Frontal cortex (tissue), 3 donors: ENCODE measurements at regions not wholly inside any gene's neighbourhood (a gene's known extent, or its start where the extent isn't known, plus 50 kb on each side); places are given as distances from the start of the nearest gene placed in this dataset.

Experiments used
- DNase-seq, 2 donors: peaks; one replicate each; pipeline ENCODE4 v3.0.0; 2012; ENCODE audit warnings: low spot score in 2 of 2
- FAIRE-seq: peaks from 2 replicates; lab custom pipeline; 2012; peaks lifted over from hg19 to GRCh38; lab: Jason Lieb, UNC
- donor health status: control.
- donor health status: control.
- donor health status: control.

DNA sequence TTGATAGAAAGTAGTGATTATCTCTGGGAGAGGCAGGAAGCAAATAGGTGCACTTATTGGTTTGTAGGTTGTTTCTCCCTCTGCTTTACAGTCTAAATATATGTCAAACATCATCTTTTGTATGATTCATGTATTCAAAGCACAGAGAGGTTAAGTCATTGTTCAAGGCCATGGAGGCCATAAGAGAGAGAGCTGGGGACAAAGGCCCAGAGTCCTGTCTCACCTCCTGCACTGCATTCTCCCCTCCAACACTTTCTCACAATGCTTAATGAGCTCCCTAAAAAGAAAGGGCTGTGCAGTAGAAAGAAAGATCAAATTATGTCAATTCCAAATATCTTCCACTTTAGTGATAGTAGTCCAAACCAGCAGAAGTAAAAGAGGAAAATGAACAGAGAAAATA is 180.4 kb upstream of the DIO3 start:
- no peak for FAIRE-seq
- DNase-seq = no peak

- no peak for DNase-seq
- no peak for FAIRE-seq
Measured at GRCh38 chr14:101383737-101384338, 177.5 kb upstream of the DIO3 start.

DNA sequence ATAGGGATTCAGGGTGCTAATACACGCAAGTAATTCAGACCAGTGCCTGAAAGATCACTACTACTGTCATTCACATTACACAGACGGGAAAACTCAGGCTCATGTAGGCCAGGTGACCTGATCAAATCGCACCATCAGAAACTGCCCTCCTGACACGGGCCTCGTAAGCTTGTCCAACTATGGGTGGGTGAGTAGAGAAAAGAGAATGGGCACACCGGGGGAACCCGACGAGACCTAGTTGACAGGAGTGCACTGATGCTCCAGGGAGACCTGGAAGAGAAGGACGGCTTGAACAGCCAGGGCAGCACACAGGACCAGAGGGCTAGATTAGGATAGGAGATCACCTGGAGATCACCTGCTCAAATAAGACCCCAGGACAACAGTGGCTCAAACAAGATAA is 166.9 kb upstream of the DIO3 start:
- no peak for DNase-seq
- FAIRE-seq = no peak

DNA sequence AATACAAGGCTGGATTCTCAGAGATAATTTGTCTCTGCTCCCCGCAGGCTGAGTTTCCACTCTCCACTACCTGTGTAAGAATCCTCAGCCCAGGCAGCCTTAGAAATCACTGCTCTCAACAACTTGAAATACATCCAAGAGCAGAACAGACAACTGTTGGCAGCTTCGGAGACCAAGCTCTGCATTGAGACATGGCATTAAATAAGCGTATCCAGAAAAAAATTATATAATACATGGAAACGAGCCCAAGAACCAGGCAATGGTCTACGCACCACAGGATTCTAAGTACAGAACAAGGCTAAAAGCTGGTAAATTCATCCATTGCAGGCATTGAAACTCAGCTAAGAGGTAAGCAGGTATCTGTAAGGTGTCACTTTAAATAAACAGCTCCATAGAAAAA is 165.5 kb upstream of the DIO3 start:
- FAIRE-seq = no peak

DNA sequence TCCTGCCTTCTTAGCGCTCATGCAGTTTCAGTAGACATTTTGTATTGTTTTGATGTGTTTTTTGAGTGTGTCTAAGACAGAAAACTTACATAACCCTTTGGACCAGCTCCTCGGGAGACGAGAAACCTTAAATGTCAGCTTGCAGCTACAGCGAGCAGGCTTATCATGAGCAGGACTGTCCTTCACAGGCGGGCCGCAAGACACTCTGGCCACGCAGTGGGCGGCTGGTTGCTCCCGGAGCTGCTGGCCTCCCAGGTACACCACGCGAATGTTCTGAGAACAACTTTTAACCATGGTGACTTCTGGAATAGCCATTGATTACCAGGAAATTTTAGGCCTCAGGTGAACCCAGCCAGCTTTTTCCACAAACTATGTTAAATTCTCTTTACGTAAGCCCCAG is 164.1 kb upstream of the DIO3 start:
- DNase-seq = no peak
- FAIRE-seq = no peak

More for the DNA sequence above, 165.5 kb upstream of the DIO3 start:
- DNase-seq = no peak

DNA sequence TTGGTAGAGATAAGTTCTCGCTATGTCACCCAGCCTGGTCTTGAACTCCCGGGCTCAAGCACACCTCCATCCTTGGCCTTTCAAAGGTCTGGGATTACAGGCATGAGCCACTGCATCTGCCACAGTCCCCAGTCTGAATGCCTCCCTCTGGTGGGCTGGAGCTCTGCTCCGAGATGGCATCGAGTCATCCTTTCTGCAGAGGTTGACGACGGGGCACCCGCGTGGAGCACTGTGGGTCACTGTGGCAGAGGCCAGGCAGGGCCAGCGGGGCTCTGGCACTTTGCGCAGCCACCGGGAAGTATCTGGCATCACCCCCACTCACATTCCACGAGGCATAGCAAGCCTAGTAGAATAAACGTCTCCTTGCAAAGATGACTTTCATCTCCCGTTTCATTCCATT is 163.3 kb upstream of the DIO3 start:
- FAIRE-seq (no peak), DNase-seq (no peak)

- DNase-seq (no peak), FAIRE-seq (no peak)
Measured at GRCh38 chr14:101399737-101400517, 161.4 kb upstream of the DIO3 start.

GRCh38 chr14:101400830-101401229 is 160.5 kb upstream of the DIO3 start:
- FAIRE-seq = no peak
- DNase-seq = peak in 1 of 2 donors; percentile 62

DNA sequence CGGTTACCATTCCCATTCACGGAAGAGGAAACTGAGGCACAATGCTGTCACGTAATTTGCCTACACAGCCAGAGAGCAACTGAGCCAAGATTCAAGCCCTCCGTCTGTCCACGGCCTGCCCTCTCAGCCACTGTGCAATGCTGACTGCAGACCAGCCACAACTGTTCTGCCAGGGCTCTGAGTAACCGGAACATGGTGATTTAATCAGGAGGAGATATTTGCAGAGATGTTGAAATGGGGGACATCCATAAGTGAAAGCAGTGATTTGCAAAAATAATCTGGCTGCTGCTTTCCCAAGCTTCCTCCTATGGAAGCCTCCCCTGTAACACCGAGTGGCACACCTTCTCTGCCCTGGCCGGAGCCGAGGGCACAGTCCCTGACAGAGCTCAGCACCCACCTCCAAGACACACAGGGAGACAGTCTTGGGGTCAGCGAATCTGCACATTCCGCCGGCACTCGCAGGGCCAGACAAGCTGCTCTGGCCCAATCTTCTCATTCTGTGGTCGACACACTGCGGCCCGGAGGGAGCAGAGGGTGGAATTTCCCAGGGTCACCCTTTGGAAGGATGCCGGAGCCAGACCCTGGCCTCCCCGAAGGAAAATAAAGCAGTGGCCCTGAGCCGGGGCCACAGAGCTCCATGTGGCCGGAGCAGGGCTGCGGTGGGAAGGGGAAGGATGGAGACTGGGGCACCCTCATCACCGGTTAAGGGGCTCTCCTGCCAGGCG is 158.2 kb upstream of the DIO3 start:
- DNase-seq (no peak), FAIRE-seq (no peak)

GRCh38 chr14:101404426-101405170 is 156.7 kb upstream of the DIO3 start:
- DNase-seq = no peak
- no peak for FAIRE-seq

DNA sequence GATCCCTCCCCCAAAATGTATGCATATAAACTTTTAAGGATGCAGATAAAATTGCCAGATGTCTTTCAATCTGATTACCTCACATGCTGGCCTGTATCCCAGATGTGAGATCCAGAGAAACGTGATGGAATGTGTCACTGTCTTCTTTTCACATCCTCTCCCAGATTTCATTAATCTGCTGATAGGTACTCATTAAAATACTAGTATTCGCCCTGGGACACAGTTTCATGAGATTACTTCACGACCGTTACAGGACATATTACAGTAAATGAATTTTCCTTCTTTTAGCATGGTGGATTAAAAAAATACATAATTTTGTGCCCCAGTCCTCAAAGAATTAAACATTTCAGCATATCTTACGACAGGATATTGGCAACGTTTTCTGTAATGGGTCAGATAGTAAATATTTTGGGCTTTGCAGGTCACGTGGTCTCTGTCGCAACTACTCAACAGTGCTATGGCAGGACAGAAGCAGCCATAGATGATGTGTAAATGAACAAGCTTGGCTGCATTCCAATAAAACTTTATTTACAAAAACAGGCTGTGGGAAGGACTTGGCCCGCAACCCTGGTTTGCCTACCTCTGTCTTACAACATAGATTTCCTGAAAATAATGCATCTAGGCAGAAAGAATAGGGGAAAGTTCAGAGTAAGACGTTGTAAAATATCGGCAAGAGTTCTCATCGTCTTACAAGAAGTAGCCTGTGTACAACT is 156.0 kb upstream of the DIO3 start:
- DNase-seq (no peak), FAIRE-seq (no peak)

DNA sequence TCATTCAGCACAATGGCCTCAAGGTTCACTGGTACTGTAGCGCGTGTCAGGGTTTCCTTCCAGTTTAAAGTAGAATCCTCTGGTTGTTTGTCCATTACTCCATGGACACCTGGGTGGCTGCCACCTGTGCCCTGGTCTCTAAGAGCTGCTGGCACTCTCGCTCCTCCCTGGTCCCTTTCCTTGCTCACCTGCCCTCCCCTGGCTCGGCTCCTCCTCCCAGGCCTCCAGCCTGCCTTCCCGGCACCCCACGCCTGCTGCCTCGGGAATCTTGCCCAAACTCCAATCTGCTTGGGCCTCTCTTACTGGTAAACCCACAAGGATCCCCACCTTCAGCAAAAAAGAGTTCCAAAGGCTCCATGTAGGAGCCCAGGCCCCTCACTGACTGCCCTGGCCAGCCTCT is 154.4 kb upstream of the DIO3 start:
- FAIRE-seq (no peak), DNase-seq (no peak)

DNA sequence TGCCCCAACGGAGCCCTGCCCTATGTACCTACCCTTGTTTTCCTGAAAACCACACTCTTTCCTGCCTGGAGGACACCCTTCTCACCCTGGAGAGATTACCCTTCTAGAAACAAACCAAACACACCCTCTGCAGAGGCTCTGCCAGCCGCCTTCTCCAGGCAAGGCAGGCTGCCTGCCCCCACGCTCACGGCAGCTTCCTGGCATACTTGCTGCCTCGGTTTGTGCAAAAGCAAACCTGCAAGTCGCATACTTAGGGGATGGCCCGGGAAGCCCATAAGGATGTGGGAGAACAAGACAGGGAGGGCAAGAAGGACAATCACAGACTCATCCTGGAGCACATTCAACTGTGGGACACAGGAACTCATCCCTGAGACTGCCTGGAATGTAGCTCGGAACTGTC is 154.0 kb upstream of the DIO3 start:
- DNase-seq (no peak), FAIRE-seq (no peak)

GRCh38 chr14:101408077-101408831 is 153.0 kb upstream of the DIO3 start:
- no peak for DNase-seq
- FAIRE-seq = no peak

- DNase-seq (no peak), FAIRE-seq (no peak)
Measured at GRCh38 chr14:101409006-101409543, 152.2 kb upstream of the DIO3 start.

GRCh38 chr14:101410126-101410525 is 151.2 kb upstream of the DIO3 start:
- DNase-seq = no peak
- no peak for FAIRE-seq

DNA sequence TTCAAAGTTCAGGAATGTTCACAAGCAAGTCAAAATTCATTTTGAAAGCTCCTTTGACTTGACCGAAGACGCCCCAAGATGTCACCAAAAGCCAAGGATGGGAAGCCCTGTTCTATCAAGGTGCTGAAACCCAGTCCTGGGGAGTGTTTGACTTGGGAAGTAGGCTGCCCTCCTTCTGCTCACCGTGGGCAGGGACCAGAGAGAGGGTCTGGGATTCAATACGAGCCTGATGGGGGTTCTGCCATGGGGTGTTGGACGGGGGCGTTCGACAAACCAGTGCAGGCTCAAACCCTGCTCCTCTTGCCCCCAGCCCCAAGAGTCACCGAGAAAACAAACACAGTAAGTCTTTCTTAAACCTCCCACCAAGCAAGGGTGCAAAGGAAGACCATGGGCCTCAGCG is 150.1 kb upstream of the DIO3 start:
- FAIRE-seq = no peak
- no peak for DNase-seq

- no peak for DNase-seq
- no peak for FAIRE-seq
Measured at GRCh38 chr14:101411779-101412178, 149.5 kb upstream of the DIO3 start.

DNA sequence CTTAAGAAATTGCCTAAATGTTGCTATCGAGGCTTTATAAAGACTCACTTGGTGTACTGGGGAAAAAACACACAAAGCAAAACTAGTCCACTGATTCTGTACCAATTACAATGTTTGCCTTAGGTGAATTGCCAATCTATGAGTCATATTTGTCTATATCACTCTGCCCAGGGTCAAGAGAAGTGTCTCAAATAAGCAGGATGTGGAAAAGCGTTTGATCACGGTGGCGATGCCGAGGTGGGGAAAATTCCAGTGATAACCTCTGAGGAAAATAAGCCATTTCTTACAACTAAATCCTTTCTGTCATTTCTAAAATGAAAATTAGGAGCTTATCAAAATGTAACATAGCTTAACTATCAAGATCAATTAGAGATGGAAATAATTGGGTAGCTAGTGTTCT is 148.6 kb upstream of the DIO3 start:
- DNase-seq = no peak
- FAIRE-seq = no peak
